Keratinocyte (primary cell): ENCODE measurements at regions not wholly inside any gene's neighbourhood (a gene's known extent, or its start where the extent isn't known, plus 50 kb on each side); places are given as distances from the start of the nearest gene placed in this dataset.

ENCODE experiments used
- DNase-seq: peaks from one replicate; pipeline ENCODE4 v3.0.0-alpha.2; 2011; ENCODE audit warnings: low read depth, missing footprints, low spot score
- FAIRE-seq: peaks from 2 replicates; lab custom pipeline; 2011; peaks lifted over from hg19 to GRCh38; lab: Jason Lieb, UNC
- H2AFZ ChIP-seq: 2 replicates; pipeline ENCODE4 v1.6.0; 2012; ENCODE audit warnings: low read length, control low read depth, inconsistent platforms; ENCODE audit not compliant: control insufficient read depth
- H3K27ac ChIP-seq: 2 replicates; pipeline ENCODE4 v1.5.1; 2011; ENCODE audit warnings: low read length; ENCODE audit not compliant: control insufficient read depth, insufficient read depth
- H3K27me3 ChIP-seq: 3 replicates; pipeline ENCODE4 v1.6.0; 2011; ENCODE audit warnings: low read length; ENCODE audit not compliant: control insufficient read depth, insufficient read depth; ENCODE audit errors: extremely low read depth
- H3K36me3 ChIP-seq, 2 experiments: 2 replicates in 1 of 2; 3 replicates in 1 of 2; pipeline ENCODE4 v1.5.1; 2011; ENCODE audit warnings: low read length in 2 of 2, mild to moderate bottlenecking in 1 of 2; ENCODE audit not compliant: control insufficient read depth in 2 of 2, insufficient read depth in 2 of 2; ENCODE audit errors: extremely low read depth in 1 of 2
- H3K4me1 ChIP-seq: 3 replicates; pipeline ENCODE4 v1.5.1; 2011; ENCODE audit warnings: low read length; ENCODE audit not compliant: control insufficient read depth, insufficient read depth; ENCODE audit errors: extremely low read depth
- H3K4me2 ChIP-seq: 3 replicates; pipeline ENCODE4 v1.6.0; 2011; ENCODE audit warnings: low read depth, low read length; ENCODE audit not compliant: control insufficient read depth, insufficient read depth; ENCODE audit errors: extremely low read depth
- H3K4me3 ChIP-seq, 3 experiments: fragments of 200-600 bp in 1 of 3; sonication (generic) in 1 of 3; 2 replicates in 2 of 3; 3 replicates in 1 of 3; pipeline ENCODE4 v1.5.1; 2011 to 2016; ENCODE audit warnings: low read length in 3 of 3, mild to moderate bottlenecking in 3 of 3, control low read depth in 2 of 3, inconsistent platforms in 1 of 3, low read depth in 1 of 3, mixed read lengths in 1 of 3, mixed run types in 1 of 3, moderate library complexity in 1 of 3; ENCODE audit not compliant: control insufficient read depth in 2 of 3, insufficient read depth in 2 of 3; ENCODE audit errors: extremely low read depth in 1 of 3
- H3K79me2 ChIP-seq: 2 replicates; pipeline ENCODE4 v1.6.0; 2012; ENCODE audit warnings: low read length; ENCODE audit not compliant: control insufficient read depth, insufficient read depth
- H3K9ac ChIP-seq: 3 replicates; pipeline ENCODE4 v1.6.0; 2011; ENCODE audit warnings: low read length; ENCODE audit not compliant: control insufficient read depth, insufficient read depth; ENCODE audit errors: extremely low read depth
- H3K9me1 ChIP-seq: 3 replicates; pipeline ENCODE4 v1.6.0; 2011; ENCODE audit warnings: low read length; ENCODE audit not compliant: control insufficient read depth, insufficient read depth; ENCODE audit errors: extremely low read depth
- H3K9me3 ChIP-seq: 2 replicates; pipeline ENCODE4 v1.5.1; 2012; ENCODE audit warnings: low read depth, low read length; ENCODE audit not compliant: control insufficient read depth
- H4K20me1 ChIP-seq: 3 replicates; pipeline ENCODE4 v1.6.0; 2011; ENCODE audit warnings: low read length; ENCODE audit not compliant: control insufficient read depth, insufficient read depth; ENCODE audit errors: extremely low read depth
- EZH2 ChIP-seq: IDR thresholded peaks from one replicate; pipeline ENCODE4 v1.6.1; 2012; ENCODE audit warnings: inconsistent platforms, mild to moderate bottlenecking, low read length, moderate library complexity
- dilution Hi-C: fragments of 300-500 bp; cut with MboI; formaldehyde crosslinking; loops from one replicate; pipeline ENCODE4 v1.7.0; 2020; ENCODE audit warnings: low sequenced_read_pairs; ENCODE audit not compliant: extremely low pct_ligation_motif_present
- TF ChIP-seq, protein P1 (sequence below), 3 experiments: IDR thresholded peaks in 1 of 3; conservative IDR thresholded peaks in 1 of 3; optimal IDR thresholded peaks in 1 of 3; 2 replicates in 2 of 3; 3 replicates in 1 of 3; pipeline versions ENCODE3 to v1.5.1; 2011; ENCODE audit warnings: low read length in 3 of 3, mild to moderate bottlenecking in 3 of 3, moderate library complexity in 2 of 3, control low read depth in 1 of 3, inconsistent platforms in 1 of 3; ENCODE audit not compliant: insufficient read depth in 2 of 3; ENCODE audit errors: extremely low read depth in 1 of 3

DNA sequence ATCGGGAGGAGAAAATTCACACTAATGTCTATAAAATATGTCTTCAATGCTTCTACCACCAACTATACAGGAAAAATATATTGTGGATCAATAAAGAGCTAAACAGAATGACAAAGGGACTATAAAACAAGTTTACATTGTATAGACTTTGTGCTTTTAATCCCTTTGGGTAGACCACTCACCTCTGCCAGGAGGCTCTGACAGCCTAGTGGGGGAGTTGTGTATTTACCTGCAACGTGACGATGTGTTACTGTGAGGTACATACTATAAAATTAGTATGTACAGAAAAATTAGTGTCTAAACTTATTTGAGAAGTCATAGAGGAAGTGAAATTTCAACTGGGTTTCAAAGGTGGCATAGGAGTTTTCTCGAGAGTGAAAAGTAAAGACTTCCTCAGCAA lies 243.3 kb upstream of the REG3G start:
- no peak for TF ChIP-seq EZH2
- TF ChIP-seq, protein P1, sequence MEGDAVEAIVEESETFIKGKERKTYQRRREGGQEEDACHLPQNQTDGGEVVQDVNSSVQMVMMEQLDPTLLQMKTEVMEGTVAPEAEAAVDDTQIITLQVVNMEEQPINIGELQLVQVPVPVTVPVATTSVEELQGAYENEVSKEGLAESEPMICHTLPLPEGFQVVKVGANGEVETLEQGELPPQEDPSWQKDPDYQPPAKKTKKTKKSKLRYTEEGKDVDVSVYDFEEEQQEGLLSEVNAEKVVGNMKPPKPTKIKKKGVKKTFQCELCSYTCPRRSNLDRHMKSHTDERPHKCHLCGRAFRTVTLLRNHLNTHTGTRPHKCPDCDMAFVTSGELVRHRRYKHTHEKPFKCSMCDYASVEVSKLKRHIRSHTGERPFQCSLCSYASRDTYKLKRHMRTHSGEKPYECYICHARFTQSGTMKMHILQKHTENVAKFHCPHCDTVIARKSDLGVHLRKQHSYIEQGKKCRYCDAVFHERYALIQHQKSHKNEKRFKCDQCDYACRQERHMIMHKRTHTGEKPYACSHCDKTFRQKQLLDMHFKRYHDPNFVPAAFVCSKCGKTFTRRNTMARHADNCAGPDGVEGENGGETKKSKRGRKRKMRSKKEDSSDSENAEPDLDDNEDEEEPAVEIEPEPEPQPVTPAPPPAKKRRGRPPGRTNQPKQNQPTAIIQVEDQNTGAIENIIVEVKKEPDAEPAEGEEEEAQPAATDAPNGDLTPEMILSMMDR (optimal IDR thresholded peaks at IDR 0.05 in 1 of 3, IDR thresholded peaks at IDR 0.05 in 1 of 3, conservative IDR thresholded peaks at IDR 0.05 in 1 of 3; ENCODE audit: extremely low read depth in 1 of 3, insufficient read depth in 2 of 3, low read length in 3 of 3): no peak

DNA sequence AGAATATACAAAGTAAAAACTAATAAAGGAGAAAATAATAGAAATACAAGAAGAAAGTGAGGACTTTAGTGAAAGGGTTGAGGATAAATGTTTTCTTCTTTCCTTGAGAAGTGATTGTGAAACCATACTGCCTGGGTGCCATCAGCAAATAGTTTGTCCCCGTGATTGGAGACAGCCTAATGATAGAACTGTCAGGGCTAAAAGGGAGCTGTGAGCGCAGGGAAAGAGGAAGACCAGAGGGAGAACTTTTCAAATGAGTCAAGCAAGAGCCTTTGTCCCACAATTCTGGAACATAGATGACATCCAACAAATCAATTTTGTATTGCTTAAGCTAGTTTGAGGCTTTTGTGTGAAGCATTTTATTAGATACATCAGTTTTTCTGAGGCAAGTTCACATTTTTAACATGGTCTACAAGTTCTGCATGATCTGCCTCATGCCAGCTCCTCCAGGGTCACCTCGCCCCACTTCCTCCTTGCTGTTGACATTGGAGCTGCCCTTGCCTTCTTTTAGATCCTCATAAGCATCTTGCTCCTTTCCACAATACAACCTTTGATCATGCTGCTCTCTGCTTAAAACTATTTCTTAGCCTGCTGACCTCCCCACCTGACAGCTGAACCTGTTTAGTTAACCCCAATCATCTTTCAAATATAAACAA lies 213.4 kb upstream of the REG3G start:
- TF ChIP-seq, protein P1 (optimal IDR thresholded peaks at IDR 0.05 in 1 of 3, IDR thresholded peaks at IDR 0.05 in 1 of 3, conservative IDR thresholded peaks at IDR 0.05 in 1 of 3; ENCODE audit: extremely low read depth in 1 of 3, insufficient read depth in 2 of 3, low read length in 3 of 3): no peak
- no peak for TF ChIP-seq EZH2
- DNase-seq: no peak
- Histone ChIP-seq H3K4me1 (no peaks in the 10 kb centered on the region), H3K27ac (no peak overlapping the region), H3K4me2 (no peak overlapping the region), H4K20me1 (no peaks in the 10 kb centered on the region), H3K9me3 (no peaks in the 10 kb centered on the region), H3K36me3 (no peaks in the 10 kb centered on the region), H3K27me3 (no peaks in the 10 kb centered on the region), H3K79me2 (no peaks in the 10 kb centered on the region), H3K4me3 (no peak overlapping the region), H3K9ac (no peak overlapping the region), H3K9me1 (no peaks in the 10 kb centered on the region), H2AFZ (no peak overlapping the region)
- no peak for FAIRE-seq
- dilution Hi-C loops: no loop called here

More for the DNA sequence above, 243.3 kb upstream of the REG3G start:
- Histone ChIP-seq H3K27me3 (no peaks in the 10 kb centered on the region), H3K79me2 (no peaks in the 10 kb centered on the region), H3K9ac (no peak overlapping the region), H3K27ac (no peak overlapping the region), H3K4me3 (no peak overlapping the region), H3K9me1 (no peaks in the 10 kb centered on the region), H3K9me3 (peaks cover 2% of the 10 kb centered on the region), H2AFZ (no peak overlapping the region), H3K4me2 (no peak overlapping the region), H4K20me1 (no peaks in the 10 kb centered on the region), H3K4me1 (no peaks in the 10 kb centered on the region), H3K36me3 (no peaks in the 10 kb centered on the region)
- FAIRE-seq: no peak
- dilution Hi-C loops: no loop called here
- no peak for DNase-seq
